Left renal cortex interstitium (tissue), 4 donors: ENCODE measurements at regions not wholly inside any gene's neighbourhood (a gene's known extent, or its start where the extent isn't known, plus 50 kb on each side); places are given as distances from the start of the nearest gene placed in this dataset.
"Not testable (repeated sequence)": the region's sequence is repeated elsewhere in the genome, so short reads cannot be mapped to it uniquely, and the experiment has no call there.

ENCODE experiments used
- DNase-seq, 4 donors: peaks; one replicate each; pipeline ENCODE4 v3.0.0-alpha.2; 2013; ENCODE audit warnings: low read depth in 4 of 4, low spot score in 2 of 4, missing footprints in 1 of 4

DNA sequence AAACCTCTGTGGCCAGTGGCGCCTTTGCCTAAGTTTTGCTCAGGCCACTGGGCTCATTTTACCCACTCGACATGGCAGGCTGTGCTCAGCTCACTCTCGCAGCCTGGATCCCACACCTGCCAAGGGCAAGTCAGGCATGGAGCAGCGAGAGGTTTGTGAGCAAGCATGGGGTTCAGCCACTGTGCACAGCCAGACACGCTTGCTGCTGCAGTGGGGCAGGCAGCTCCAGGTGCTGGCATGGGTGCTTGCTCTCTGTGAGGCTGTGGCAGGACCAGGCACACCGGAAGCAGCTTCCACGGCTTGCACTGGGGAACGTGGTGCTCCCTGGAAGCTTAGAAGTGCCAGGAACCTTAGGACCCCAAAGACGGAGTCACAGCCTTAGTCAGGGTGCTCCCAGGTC lies 470.1 kb downstream of the CDH9 start:
- no peak for DNase-seq

GRCh38 chr5:26563979-26564378 lies 474.4 kb downstream of the CDH9 start:
- DNase-seq = no peak

DNA sequence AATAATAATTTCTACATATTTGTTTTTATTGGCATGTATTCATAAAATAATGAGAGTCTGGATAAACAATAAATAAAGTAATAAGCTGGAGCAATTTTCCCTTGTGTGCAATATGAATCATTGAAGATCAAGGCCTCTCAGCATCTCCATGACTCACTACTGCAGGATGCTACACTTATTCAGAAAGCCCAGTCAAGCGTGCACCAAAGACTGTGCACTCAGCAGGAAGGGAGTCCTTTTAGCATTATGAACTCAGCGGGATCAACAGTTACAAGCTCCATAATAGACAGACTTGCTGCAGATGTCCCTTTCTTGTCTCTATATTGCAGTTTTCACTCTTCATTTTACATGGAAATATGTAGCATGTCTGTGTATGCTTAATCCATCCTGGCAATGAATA lies 485.3 kb downstream of the CDH9 start:
- DNase-seq = no peak

GRCh38 chr5:26543987-26544386 lies 494.4 kb downstream of the CDH9 start:
- DNase-seq = no peak

GRCh38 chr5:26538226-26538625 lies 500.2 kb downstream of the CDH9 start:
- DNase-seq = no peak

DNA sequence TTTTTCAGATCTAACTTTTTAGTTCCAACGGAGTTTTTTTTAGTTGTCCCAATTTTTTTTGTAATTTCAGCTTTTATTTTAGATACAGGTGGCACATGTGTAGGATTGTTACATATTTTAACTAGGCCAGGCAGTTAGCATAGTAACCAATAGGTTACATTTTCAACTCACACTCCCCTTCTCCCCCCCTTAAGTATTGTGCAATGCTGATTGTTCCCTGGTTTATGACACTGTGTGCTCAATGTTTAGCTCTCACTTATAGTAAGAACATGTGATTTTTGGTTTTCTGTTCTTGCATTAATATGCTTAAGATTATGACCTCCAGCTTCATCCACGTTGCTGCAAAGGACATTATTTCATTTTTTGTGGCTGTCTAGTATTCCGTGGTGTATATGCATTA lies 503.2 kb downstream of the CDH9 start:
- no peak for DNase-seq

DNA sequence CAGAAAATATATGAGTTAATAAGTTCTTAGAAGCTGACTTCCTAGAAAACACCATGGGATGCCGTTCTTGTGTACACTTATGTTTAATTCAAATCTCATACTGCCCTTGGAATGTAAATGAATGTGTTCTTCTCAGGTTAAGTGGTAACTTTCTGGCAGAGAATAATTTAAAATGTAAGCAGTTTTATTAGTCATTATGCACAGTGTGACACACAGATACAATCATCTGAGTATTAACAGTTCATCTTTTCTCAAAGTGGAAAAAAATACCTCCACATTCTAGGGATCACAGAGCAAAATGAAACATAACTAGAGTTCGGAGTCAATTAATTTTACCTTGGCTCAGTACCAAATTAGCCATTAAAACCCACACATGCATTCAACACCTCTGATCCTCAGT lies 508.1 kb downstream of the CDH9 start:
- no peak for DNase-seq

GRCh38 chr5:26519245-26519644 lies 519.1 kb downstream of the CDH9 start:
- no peak for DNase-seq

GRCh38 chr5:26518065-26518464 lies 520.3 kb downstream of the CDH9 start:
- no peak for DNase-seq

- no peak for DNase-seq
Observed at GRCh38 chr5:26498972-26499371, 539.4 kb downstream of the CDH9 start.

DNA sequence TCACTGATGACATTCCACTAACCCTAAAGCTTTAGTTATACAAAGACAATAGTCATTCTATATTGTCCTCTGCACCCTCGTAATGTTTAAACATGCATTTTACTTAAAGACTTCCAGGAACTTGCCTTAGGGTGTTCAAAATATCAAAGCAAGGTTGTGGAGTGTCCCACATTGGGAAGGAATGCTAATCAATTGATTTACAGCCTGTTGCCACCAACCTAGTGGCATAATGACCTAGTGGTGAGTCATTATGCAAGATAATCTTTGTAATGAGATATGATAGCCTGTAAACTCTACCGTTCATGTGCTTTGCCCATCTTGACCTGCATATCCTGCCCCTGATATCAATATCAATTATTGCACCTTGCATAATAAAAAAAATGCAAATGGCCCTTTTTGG lies 542.9 kb downstream of the CDH9 start:
- no peak for DNase-seq

DNA sequence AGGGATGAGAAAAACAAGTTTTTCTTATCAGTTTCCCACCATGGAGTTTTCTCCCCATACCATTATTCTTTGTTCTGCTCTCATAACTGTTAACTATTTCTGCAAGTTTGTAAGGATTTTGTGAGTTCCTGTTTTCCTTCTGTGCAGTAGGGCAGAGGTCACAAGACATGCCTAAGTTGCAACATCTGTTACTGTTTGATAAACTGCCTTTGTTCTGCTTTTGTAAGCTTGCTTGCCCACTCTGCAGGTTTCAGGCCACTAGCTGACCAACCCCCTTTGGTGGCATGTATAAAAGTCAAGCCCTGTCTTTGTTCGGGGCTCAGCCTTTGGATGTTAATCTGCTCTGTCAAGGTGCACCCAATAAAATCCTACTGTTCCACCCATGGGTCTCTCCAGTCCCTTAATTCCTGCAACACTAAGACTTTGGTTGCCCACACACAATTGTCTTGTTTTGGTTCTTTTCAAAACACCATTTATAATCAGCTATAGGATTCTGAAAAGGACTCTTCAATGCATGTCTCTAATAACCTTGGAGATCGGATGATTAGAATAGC lies 545.4 kb downstream of the CDH9 start:
- no peak for DNase-seq

DNA sequence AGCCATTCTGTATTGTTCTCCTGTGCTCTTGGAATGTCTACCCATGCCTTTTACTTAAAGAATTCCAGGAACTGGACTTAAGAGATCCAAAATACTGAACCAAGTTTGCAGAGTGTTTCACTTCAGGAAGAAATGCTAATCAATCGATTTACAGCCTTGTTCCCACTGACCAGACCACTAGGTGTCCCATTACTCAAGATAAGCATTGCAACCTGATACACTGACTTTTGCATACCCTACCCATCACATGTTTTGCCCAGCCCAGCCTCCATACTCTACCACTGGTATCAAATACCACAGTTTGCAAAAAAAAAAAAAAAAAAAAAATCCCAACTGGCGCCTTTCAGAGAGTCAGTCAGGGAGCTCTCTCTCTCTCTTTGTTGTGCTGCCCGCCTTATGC lies 550.8 kb downstream of the CDH9 start:
- no peak for DNase-seq

DNA sequence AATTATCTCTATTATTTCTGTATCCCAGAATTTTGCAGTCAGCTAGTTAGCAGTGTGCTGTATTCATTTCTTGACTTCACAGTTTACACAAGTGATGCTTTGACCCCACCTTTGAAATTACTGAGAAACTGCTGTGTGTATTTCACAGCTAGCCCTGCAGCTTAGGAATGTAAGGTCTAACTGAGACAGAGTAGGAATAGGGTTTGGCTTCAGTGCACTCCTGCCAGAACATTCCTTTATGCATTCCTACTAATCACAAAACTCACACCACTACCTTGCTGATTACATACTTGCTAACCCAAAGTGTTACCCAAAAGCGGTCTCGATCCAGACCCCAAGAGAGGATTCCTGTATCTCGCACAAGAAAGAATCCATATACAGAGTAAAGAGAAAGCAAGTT lies 551.8 kb downstream of the CDH9 start:
- DNase-seq = no peak

DNA sequence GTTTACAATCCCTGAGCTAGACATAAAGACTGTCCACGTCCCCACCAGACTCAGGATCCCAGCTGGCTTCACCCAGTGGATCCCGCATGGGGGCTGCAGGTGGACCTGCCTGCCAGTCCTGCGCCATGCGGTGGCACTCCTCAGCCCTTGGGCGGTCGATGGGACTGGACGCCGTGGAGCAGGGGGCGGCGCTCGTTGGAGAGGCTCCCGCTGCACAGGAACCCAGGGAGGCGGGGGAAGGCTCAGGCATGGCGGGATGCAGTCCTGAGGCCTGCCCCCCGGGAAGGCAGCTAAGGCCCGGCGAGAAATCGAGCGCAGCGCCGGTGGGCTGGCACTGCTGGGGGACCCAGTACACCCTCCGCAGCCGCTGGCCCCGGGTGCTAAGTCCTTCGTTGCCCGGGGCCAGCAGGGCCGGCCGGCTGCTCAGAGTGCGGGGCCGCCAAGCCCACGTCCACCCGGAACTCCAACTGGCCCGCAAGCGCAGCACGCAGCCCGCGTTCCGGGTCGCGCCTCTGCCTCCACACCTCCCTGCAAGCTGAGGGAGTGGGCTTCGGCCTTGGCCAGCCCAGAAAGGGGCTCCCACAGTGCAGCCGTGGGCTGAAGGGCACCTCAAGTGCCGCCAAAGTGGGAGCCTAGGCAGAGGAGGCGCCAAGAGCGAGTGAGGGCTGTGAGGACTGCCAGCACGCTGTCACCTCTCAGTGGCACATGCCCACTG lies 553.1 kb downstream of the CDH9 start:
- DNase-seq = not testable (repeated sequence)

DNA sequence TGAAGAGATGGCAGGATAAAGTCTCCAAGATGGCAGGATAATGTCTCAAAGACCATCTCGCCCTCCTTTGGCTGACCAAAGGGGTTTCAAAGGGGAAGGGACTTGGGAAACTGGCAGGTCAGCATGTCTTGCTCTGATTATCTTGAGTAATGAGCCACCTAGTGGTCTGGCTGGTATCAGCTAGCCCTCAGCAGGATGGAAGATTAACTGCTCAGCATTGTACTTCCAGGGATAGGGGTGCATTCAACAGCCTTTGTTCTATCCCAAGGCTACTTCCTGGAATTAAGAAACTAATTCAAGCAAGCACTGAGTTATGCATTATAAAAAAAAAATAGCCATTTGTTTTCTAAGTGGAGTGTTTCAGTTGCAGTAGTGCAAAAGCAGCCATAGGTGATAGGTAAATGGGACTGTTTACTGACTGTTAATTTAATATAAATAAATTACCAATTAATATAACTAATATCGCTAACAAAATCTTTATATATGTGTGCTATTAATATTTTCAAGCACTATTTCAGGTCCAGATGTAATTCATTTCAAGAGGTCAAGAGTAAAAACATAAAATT lies 555.5 kb downstream of the CDH9 start:
- peak in 1 of 4 donors; percentile 4 for DNase-seq

DNA sequence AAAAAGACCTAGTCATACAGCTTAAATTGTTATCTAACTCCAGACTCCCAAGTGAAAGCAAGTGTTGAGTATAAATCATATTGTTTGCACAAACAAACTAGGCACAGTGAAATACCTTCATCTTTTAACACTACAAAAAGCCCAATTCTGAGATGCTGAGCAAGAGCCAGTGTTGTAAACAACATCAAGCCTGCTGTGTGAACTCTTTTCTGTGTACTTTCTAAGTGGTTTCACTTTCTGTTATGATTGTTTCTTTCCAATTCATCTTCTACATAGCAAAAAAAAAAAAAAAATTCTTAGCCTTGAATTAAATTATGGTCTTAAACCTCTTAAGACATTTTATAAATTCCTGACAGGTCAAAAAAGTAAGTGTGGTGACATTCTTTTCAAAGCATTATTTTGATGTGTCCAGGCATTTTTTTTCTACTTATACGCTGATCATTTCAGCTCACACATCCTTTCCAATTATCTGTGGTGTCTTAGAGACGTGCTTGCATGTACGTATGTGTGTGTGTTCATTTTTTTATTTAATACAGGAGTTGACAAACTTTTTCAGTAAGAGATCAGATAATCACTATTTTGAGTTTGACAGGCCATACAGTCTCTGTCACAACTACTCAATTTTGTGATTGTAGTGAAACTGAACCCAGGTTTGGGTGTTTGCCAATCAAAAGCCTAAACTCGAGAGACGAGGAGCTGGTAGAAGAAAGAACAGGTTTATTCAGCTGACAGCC lies 556.1 kb downstream of the CDH9 start:
- DNase-seq = no peak

- DNase-seq = no peak
Observed at GRCh38 chr5:26470439-26470838, 567.9 kb downstream of the CDH9 start.

- no peak for DNase-seq
Observed at GRCh38 chr5:26439121-26439520, 599.3 kb downstream of the CDH9 start.

DNA sequence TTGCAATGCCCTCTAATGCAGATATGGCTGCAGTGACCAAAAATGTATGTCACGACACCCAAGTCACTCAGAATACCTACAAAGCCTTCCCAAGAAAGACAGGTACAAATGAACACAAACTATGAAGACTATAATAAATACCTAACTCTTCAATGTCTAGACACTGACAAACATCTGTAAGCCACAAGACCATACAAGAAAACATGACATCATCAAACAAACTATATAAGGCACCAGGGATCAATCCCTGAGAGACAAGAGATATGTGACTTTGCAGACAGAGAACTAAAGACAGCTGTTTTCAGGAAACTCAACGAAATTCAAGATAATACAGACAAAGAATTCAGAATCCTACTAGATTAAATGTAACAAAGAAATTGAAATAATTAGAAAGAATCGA lies 603.7 kb downstream of the CDH9 start:
- no peak for DNase-seq

DNA sequence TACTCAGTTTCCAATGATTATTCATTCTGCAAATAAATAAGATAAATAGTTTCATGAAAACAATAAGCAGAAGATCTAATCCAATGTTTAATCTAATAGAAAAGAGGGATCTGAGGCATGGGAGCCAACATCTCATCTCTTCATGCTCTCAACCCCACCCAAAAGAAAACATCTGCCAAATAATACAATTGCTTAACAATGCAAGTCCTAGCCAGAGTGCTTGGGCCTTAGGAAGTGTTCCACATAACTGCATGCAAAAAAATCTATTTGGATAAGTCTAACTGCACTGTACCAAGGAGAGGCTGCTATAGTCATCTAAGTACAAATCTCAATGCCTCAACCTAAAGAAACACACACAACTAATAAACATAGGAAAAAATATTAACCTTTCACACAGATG lies 606.0 kb downstream of the CDH9 start:
- no peak for DNase-seq

DNA sequence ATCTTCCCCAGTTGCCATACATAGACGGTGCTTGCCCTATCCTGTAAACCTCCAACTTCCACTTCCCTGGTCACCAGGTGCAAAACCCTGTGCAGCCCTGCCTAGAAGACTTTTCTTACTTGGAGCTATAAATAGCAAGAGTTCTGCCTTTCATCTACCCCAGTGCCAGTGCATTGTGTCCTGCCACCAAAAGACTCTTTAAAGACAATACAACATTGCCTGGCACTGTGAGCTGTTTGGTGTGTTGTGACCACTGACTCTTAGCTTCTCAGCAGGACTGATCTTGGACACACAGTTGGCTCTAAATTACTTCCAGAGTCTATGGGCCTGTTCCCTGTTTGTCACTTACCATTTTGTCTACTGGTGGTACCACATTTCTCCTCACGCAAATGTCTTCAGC lies 608.1 kb downstream of the CDH9 start:
- DNase-seq = no peak
